ENCODE measurements at regions not wholly inside any gene's neighbourhood (a gene's known extent, or its start where the extent isn't known, plus 50 kb on each side); places are given as distances from the start of the nearest gene placed in this dataset.

- DNase-seq (no peak), ATAC-seq (ENCODE audit: low FRiP score in 2 of 2) (no peak)
- no peaks in the 10 kb centered on the region for H3K36me3 ChIP-seq
- peak overlapping the region in 2 of 4 donors; percentile 5 to 18 for H3K27ac ChIP-seq
- 95% methylated on average over 7 of the region's 7 CpGs for WGBS, 2 donors
- no peak overlapping the region for H3K4me3 ChIP-seq
- H3K27me3 ChIP-seq = no peaks in the 10 kb centered on the region
- H3K4me1 ChIP-seq = peaks cover 0 to 10% (median 8%) of the 10 kb centered on the region in 4 donors
- no peaks in the 10 kb centered on the region for H3K9me3 ChIP-seq
- no peak for TF ChIP-seq EP300 (IDR thresholded peaks at IDR 0.05)
- TF ChIP-seq, protein P1, sequence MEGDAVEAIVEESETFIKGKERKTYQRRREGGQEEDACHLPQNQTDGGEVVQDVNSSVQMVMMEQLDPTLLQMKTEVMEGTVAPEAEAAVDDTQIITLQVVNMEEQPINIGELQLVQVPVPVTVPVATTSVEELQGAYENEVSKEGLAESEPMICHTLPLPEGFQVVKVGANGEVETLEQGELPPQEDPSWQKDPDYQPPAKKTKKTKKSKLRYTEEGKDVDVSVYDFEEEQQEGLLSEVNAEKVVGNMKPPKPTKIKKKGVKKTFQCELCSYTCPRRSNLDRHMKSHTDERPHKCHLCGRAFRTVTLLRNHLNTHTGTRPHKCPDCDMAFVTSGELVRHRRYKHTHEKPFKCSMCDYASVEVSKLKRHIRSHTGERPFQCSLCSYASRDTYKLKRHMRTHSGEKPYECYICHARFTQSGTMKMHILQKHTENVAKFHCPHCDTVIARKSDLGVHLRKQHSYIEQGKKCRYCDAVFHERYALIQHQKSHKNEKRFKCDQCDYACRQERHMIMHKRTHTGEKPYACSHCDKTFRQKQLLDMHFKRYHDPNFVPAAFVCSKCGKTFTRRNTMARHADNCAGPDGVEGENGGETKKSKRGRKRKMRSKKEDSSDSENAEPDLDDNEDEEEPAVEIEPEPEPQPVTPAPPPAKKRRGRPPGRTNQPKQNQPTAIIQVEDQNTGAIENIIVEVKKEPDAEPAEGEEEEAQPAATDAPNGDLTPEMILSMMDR (IDR thresholded peaks at IDR 0.05) = no peak
- TF ChIP-seq POLR2AphosphoS5 (IDR thresholded peaks at IDR 0.05) = no peak
Observed at GRCh38 chr10:43879162-43879561, 230.5 kb upstream of the ZNF32 start.

GRCh38 chr10:43878386-43878785 is 229.7 kb upstream of the ZNF32 start:
- H3K27me3 ChIP-seq = no peaks in the 10 kb centered on the region
- DNase-seq (no peak), ATAC-seq (ENCODE audit: low FRiP score in 2 of 2) (no peak)
- WGBS, 2 donors = 18 to 27% methylated on average over 10 of the region's 10 CpGs
- TF ChIP-seq POLR2AphosphoS5 (IDR thresholded peaks at IDR 0.05) = no peak
- no peak for TF ChIP-seq EP300 (IDR thresholded peaks at IDR 0.05)
- TF ChIP-seq POLR2A (IDR thresholded peaks at IDR 0.05) = no peak
- TF ChIP-seq, protein P1 (IDR thresholded peaks at IDR 0.05) = no peak
- H3K4me1 ChIP-seq = peaks cover 0 to 10% (median 8%) of the 10 kb centered on the region in 4 donors
- H3K27ac ChIP-seq = peak overlapping the region in 2 of 4 donors; percentile 5 to 18
- H3K4me3 ChIP-seq = no peak overlapping the region
- H3K36me3 ChIP-seq = no peaks in the 10 kb centered on the region
- H3K9me3 ChIP-seq = no peaks in the 10 kb centered on the region

DNA sequence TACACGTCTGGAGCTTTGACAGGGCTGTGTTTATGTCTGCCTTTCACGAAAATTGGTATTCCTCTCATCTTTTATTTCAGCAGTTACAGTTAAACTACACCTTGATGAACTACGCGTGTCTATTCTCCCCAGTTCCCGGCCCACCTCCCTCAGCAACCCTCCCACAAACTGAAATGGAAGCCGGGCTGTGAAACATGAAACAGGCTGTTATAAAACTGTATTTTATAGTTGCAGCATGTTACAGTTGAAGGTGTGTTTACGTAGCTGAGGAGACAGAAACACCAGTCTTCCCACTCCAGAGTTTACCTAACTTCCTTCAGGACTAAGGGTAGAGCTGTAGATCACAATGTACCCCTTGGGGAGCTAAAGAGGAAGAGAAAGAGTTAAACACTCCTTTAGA is 228.3 kb upstream of the ZNF32 start:
- peaks cover 0 to 10% (median 8%) of the 10 kb centered on the region in 4 donors for H3K4me1 ChIP-seq
- no peaks in the 10 kb centered on the region for H3K27me3 ChIP-seq
- H3K4me3 ChIP-seq = no peak overlapping the region
- DNase-seq (no peak), ATAC-seq (ENCODE audit: low FRiP score in 2 of 2) (no peak)
- no peaks in the 10 kb centered on the region for H3K36me3 ChIP-seq
- 93% methylated on average over 7 of the region's 7 CpGs for WGBS, 2 donors
- no peaks in the 10 kb centered on the region for H3K9me3 ChIP-seq
- TF ChIP-seq POLR2A (IDR thresholded peaks at IDR 0.05) (no peak), EP300 (IDR thresholded peaks at IDR 0.05) (no peak), POLR2AphosphoS5 (IDR thresholded peaks at IDR 0.05) (no peak)
- TF ChIP-seq, protein P1 (IDR thresholded peaks at IDR 0.05) = no peak
- H3K27ac ChIP-seq = no peak overlapping the region

- DNase-seq (no peak), ATAC-seq (ENCODE audit: low FRiP score in 2 of 2) (no peak)
- H3K36me3 ChIP-seq = no peaks in the 10 kb centered on the region
- WGBS, 2 donors = 72 to 78% methylated on average over 10 of the region's 10 CpGs
- peaks cover 6 to 16% (median 11%) of the 10 kb centered on the region in 4 donors for H3K4me1 ChIP-seq
- H3K4me3 ChIP-seq = no peak overlapping the region
- no peak overlapping the region for H3K27ac ChIP-seq
- no peaks in the 10 kb centered on the region for H3K9me3 ChIP-seq
- H3K27me3 ChIP-seq = no peaks in the 10 kb centered on the region
- TF ChIP-seq POLR2AphosphoS5 (IDR thresholded peaks at IDR 0.05) = no peak
- no peak for TF ChIP-seq POLR2A (IDR thresholded peaks at IDR 0.05)
- TF ChIP-seq EP300 (IDR thresholded peaks at IDR 0.05) = no peak
- TF ChIP-seq, protein P1 (IDR thresholded peaks at IDR 0.05) = no peak
Observed at GRCh38 chr10:43874984-43875383, 226.3 kb upstream of the ZNF32 start.

DNA sequence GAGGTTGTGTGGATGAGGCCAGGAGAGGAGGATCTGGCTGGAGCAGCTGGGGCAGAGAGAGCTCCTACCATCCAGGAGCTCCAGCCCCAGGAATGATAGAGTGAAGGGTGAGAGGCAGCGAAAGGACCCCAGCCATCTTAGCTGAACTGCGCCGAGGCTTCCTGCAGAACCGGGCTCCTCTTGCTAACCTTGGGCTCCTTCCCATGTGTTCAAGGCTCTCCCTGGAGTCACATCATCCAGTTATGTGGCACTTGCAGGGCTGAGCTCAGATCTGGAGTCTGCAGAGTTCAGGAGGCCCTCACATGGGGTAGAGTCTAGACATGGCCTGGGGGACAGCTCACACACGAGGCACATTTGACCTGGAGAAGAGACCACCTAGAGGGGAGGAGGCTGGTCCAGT is 225.0 kb upstream of the ZNF32 start:
- ATAC-seq (ENCODE audit: low FRiP score in 2 of 2) = no peak
- Histone ChIP-seq H3K4me1 (peaks cover 6 to 12% (median 10%) of the 10 kb centered on the region in 4 donors), H3K36me3 (no peaks in the 10 kb centered on the region), H3K4me3 (no peak overlapping the region), H3K27me3 (no peaks in the 10 kb centered on the region), H3K27ac (no peak overlapping the region), H3K9me3 (no peaks in the 10 kb centered on the region)
- WGBS, 2 donors = 87 to 88% methylated on average over 4 to 5 of the region's 5 CpGs
- no peak for TF ChIP-seq POLR2A (IDR thresholded peaks at IDR 0.05)
- TF ChIP-seq, protein P1 (IDR thresholded peaks at IDR 0.05) = no peak
- TF ChIP-seq EP300 (IDR thresholded peaks at IDR 0.05) = no peak
- no peak for DNase-seq
